H1 (cell line): ENCODE measurements at regions not wholly inside any gene's neighbourhood (a gene's known extent, or its start where the extent isn't known, plus 50 kb on each side); places are given as distances from the start of the nearest gene placed in this dataset.

Experiments
- HDAC6 ChIP-seq: IDR thresholded peaks from one replicate; pipeline ENCODE4 v1.7.1; 2012; ENCODE audit warnings: low read depth, mild to moderate bottlenecking, inconsistent platforms, low read length, moderate library complexity
- MAFK ChIP-seq: IDR thresholded peaks from 2 replicates; pipeline ENCODE4 v1.6.1; 2012; ENCODE audit warnings: low read depth, mild to moderate bottlenecking, improper control_type of control experiment, low read length
- RAD21 ChIP-seq, 2 experiments: IDR thresholded peaks in 1 of 2; conservative IDR thresholded peaks in 1 of 2; 2 replicates each; pipeline ENCODE4 v1.6.1; 2011; ENCODE audit warnings: low read depth in 2 of 2, low read length in 2 of 2, improper control_type of control experiment in 1 of 2, inconsistent platforms in 1 of 2, mild to moderate bottlenecking in 1 of 2, moderate library complexity in 1 of 2
- RFX5 ChIP-seq: IDR thresholded peaks from 2 replicates; pipeline ENCODE4 v1.6.1; 2011; ENCODE audit warnings: low read depth, low read length, improper control_type of control experiment, borderline replicate concordance
- SIN3A ChIP-seq, 2 experiments: IDR thresholded peaks in 1 of 2; conservative IDR thresholded peaks in 1 of 2; 2 replicates each; pipeline ENCODE4 v1.6.1; 2011 to 2012; ENCODE audit warnings: low read length in 2 of 2, improper control_type of control experiment in 1 of 2, low read depth in 1 of 2, mild to moderate bottlenecking in 1 of 2
- TAF1 ChIP-seq: IDR thresholded peaks from 2 replicates; pipeline ENCODE4 v1.6.1; 2011; ENCODE audit warnings: mild to moderate bottlenecking, low read depth, low read length
- ZNF274 ChIP-seq: IDR thresholded peaks from 2 replicates; pipeline ENCODE4 v1.7.0; 2012; ENCODE audit warnings: low read length, borderline replicate concordance; ENCODE audit errors: extremely low read depth
- TF ChIP-seq, protein P1 (sequence below), 3 experiments: IDR thresholded peaks; 1 replicate in 2 of 3; 2 replicates in 1 of 3; pipeline versions ENCODE4 v1.5.1 to v1.6.1; 2011; ENCODE audit warnings: low read length in 3 of 3, mild to moderate bottlenecking in 3 of 3, inconsistent platforms in 2 of 3, low read depth in 1 of 3, moderate library complexity in 1 of 3; ENCODE audit not compliant: insufficient read depth in 1 of 3; ENCODE audit errors: control extremely low read depth in 1 of 3

DNA sequence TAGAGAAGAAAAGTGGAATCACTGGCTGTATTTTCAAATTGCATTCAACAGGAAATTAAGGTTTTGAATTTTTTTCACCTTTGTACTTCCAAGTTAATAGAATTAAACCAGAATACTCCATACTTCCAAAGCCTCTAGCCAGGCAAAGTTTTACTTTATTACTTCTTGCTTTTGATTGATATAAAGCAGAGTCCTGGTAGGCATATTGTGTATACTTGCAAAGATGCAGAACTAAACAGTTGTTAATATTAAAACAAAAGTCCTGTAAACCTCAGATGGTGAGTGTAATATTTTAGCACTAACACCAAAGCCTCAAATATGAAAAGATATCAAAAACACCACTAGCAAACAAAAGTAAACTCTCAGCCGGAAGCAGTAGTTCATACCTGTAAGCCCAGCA, 107.2 kb upstream of the C2CD4B start:
- TF ChIP-seq ZNF274 (no peak), HDAC6 (no peak), SIN3A (conservative IDR thresholded peaks at IDR 0.05 in 1 of 2, IDR thresholded peaks at IDR 0.05 in 1 of 2; ENCODE audit: low read depth in 1 of 2, low read length in 2 of 2) (no peak), MAFK (no peak), TAF1 (no peak), RAD21 (IDR thresholded peaks at IDR 0.05 in 1 of 2, conservative IDR thresholded peaks at IDR 0.05 in 1 of 2; ENCODE audit: low read depth in 2 of 2, low read length in 2 of 2) (no peak), RFX5 (no peak)
- TF ChIP-seq, protein P1, sequence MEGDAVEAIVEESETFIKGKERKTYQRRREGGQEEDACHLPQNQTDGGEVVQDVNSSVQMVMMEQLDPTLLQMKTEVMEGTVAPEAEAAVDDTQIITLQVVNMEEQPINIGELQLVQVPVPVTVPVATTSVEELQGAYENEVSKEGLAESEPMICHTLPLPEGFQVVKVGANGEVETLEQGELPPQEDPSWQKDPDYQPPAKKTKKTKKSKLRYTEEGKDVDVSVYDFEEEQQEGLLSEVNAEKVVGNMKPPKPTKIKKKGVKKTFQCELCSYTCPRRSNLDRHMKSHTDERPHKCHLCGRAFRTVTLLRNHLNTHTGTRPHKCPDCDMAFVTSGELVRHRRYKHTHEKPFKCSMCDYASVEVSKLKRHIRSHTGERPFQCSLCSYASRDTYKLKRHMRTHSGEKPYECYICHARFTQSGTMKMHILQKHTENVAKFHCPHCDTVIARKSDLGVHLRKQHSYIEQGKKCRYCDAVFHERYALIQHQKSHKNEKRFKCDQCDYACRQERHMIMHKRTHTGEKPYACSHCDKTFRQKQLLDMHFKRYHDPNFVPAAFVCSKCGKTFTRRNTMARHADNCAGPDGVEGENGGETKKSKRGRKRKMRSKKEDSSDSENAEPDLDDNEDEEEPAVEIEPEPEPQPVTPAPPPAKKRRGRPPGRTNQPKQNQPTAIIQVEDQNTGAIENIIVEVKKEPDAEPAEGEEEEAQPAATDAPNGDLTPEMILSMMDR (IDR thresholded peaks at IDR 0.05; ENCODE audit: control extremely low read depth in 1 of 3, insufficient read depth in 1 of 3, low read depth in 1 of 3, low read length in 3 of 3) = no peak
